SIG-M5 treated with dmso at 0.1 percent for 504 hours (cell line): ENCODE measurements at regions not wholly inside any gene's neighbourhood (a gene's known extent, or its start where the extent isn't known, plus 50 kb on each side); places are given as distances from the start of the nearest gene placed in this dataset.

Source experiments
- DNase-seq: peaks from one replicate; lab custom pipeline; 2025; ENCODE audit not compliant: unreplicated experiment; lab: John Stamatoyannopoulos, UW

DNA sequence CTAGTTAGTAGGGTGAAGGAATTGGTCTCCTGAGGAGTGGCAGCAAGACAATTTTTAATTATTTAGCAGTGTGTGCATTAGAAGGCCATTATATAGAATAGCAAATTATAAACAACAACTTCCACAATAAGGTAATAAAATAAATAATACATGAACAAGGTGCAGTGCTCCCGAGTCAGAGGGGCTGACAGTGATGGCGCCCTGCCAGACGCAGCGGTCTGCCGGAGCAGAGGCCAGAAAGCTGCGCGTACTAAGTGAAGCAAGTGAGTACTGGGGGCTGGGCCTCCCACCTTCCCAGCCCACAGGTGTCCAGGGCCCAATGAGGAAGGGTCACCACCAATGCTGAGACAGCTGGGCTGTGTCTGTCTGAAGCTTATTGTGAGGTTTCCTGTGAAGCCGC lies 72.0 kb upstream of the VRK1 start:
- DNase-seq, result no peak

DNA sequence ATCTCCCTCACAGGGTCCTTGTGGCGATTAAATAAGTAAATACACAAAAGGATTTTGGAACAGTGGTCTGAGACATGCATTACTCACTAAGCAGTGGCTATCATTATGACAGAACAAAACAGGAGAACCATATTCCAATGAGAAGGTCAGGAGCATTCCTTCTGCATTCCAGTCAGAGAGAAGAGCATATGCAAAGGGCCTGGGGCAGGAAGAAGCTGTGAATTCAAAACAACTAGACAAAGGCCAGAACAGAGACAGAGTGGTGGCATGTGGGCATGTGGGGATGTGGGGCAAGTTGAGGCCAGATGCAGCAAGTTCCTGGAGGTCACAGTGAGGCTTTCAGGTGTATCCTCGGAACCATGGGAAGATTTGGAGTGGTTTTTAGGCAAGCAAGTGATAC lies 70.1 kb upstream of the VRK1 start:
- no peak for DNase-seq

DNA sequence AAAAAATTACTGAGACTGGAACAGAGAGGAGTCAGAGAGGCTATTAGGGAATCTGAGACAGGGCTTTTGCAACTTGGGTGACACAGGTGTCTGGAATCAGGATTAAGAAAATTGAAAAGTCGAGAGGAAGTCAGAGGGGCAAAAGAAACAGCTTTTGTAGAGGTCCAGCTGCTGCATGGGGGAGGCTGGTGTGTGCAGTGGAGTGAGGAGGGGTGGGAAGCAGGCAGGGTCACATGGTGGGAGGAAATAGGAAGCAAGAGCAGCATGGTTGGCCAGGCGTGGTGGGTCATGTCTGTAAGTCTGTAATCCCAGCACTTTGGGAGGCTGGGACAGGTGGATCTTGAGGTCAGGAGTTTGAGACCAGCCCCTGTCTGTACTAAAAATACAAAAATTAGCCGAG lies 69.7 kb upstream of the VRK1 start:
- no peak for DNase-seq

DNA sequence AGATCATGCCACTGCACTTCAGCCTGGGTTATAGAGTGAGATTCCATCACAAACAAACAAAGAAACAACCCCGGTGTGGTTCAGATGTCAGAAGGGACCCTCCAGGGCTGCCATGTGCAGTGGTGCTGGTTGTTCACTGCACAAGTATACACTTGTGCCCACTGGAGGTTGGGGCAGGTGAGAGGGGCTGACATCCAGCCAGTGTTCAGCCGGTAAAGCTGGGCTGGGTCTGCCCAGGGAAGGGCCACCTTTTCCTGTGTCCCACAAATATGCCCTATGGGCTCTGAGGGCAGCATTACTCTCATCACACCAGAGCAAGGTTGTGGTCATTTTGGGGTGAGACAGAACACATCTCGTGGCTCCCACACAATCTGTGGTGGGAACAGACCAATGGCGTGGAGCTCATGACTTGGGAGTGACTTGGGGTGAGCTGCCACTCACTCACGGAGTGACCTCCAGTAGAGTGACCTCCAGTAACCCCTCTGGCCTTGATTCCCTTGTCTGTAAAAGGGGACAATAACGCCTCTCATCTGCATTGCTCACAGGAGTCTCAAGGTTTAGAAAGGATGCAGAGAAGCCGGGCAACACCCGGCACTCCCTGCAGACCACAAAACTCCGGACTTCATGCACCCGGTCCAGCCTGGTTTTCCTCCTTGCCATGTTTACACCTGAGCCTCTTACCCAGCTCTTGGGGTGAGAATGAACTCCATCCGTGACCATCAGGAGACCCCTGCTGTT lies 69.0 kb upstream of the VRK1 start:
- no peak for DNase-seq

DNA sequence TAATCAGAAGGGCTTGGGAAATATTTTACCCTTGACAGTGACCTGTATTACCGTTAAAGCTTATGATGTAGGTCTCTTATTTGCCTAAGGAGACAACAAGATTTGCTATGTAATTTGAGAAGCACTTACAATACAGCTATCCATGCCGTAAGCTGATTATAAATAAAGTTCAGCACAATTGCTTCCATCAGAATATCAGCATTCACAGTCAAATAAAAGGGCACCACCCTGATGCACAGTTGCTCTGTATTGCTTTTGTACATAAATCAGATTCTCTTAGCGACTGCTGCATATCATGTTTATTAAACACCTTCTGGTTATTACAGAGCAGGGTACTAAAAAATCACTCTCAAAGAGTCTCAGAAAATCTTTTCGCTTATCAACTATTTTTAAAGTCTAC lies 67.3 kb upstream of the VRK1 start:
- DNase-seq, result no peak

DNA sequence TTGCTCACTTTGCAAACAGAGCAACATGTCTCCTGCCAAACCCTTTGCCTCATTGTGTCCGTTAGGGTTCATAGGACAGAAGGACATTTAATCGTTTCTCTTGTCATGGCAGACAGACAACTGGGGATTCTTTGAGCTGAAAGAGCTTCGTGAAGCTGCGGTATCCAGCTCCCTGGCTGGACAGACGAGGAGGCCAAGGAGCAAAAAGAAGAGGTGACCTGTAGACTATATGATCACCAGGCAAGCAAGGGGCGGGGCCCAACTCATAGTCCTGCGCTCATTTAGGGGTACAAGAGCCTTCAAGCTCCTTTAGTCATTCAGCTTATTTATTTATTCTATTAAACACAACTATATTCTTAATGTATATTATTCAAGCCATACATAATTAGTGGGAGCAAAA lies 66.8 kb upstream of the VRK1 start:
- no peak for DNase-seq

DNA sequence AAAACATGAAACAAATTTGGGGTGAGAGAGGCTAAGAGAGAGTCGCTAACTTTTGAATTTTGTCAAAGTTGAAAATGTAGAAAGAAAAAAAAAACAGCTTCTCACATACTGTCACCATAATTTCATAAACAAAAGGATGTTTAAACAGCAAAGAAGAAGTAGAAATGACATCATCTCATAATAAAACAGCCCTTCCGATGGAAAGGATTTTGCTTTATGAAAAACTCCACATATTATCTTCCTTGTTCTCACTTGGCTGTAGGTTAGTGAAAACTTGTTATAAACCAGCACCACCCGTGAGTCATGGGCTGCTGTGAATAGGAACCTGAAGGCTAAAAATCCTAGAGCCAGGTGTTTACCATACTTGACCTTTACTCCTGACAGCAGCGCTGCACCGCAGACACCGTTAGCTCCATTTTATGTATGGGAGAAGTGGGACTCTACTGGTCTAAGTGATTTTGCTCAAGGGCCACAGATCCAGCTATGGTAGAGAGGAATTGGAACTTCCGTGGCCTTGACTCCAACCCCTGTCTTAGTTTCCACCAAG lies 63.0 kb upstream of the VRK1 start:
- no peak for DNase-seq

DNA sequence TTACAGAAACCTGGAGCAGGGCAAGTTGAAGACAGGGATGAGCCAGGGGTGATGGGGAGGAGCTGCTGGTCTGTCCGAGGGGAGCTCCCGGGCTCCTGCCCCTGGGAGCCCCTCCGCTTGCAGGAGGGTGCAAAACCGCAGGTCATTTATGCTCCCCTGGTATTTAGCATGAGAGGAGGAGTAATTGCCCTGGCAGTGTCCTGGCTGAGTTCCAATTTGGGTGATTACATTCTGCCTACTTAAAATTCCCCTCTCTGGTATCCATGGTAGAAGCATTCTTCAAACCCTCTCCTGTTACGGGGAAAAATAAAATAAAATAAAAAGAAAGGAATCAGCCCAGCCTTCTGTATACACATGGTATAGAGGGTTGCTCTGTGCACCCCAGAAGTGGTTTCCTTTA lies 61.7 kb upstream of the VRK1 start:
- DNase-seq, result no peak

DNA sequence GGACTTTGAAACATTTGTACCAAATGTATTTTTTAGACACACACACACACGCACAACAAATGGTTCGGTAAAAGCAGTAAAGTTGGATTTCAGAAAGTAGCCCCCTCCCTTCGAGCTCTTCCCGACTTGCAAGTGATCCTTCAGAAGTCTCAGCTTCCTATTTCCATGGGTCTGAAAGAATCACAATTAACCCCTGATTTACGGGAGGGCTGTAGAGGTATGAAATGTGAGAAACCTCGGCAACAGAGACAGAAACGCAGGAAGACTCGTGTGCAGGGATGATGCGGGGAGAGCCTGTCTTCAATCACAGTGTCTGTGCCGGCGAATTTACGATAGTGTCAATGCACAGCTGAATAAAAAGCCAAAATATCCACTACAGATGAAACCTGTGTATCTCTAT lies 60.7 kb upstream of the VRK1 start:
- DNase-seq, result no peak

DNA sequence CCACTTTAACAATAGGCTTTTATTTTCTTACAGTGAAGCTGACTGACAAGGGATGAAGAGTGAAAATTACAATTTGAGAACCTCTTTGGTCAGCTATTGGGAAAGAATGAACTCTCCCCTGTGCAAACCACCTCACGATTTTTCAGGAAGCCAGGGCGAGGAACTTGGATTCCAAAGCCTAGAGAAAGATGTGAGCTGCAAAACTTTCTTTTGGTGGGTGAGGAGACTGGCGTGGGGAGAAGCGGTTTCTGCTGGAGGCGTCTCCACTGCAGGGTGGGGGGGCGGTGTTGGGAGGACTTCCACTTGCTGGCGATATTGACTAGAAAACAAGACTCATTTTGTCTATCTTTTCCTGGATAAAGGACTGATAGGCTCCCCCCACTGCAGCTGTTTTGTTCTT lies 59.3 kb upstream of the VRK1 start:
- no peak for DNase-seq

DNA sequence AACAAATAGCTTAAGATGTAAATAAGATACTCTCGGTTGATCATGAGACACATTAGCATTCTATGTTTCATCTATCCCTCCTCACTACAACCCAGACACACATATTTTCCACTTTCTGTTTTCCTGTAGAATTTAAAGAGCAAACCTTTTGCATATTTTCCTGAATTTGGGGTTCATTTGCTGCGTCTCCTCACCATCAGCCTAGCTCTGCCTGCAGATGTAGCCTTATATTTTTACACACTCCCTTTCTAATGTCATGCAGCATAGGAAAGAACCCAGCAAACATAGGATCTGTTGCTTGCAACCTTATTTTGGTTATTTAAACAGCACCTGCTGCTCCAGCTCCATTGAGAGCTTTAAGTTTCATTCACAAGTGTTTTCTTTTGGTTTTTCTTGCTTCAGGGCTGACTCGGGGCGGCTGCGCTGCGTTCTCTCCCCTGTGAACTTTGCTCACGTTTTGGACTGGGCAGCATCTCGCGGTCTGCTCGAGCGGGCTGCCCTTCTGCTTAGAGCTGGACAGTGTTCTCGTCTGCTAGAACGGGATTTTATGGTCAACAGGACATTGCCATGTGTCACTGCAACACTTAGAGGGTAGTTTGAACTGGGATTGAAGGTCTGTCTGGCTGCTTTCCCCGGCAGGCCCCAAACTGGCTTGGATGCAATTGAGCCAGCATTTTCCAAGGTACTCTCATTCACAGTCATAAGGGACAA lies 57.8 kb upstream of the VRK1 start:
- no peak for DNase-seq

DNA sequence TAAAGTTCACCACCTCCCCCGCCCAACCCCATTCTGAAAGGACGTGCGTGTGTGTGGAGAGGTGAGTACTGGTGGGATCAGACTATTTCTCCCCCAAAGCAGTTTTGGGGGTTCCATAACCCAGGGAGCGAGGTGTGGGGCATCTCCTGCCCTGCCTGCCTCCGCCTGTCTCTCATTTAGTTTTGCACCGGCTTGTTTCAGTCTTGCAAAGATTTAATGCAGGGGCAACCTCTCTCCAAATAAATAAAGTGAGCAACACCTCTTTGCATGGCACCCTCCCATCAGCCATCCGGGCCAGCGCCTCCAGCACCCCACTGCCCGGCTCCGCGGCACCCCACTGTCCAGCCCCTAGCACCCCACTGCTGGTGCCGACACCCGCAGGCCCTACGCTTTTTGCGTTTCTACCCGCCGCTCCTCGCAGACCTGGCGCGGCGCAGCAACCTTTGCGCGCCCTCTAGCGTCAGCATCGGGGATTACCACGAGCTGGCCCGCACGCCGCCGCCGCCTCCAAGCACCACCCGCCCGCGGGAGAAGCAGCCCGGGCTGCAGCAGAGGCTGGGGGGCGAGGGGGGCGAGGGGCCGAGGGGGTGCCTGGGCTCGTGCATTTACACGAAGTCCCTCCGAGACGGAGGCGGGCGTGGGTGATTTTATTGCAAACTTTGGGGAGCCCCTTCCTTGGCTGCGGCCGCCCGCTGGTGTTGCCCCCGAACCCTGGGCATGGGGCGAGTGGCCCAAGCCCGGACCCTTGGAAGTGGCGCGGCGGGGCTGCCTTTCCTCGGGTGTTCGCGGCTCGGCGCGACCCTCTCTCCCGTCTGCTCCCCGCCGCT lies 55.8 kb upstream of the VRK1 start:
- peak; percentile 30 for DNase-seq

DNA sequence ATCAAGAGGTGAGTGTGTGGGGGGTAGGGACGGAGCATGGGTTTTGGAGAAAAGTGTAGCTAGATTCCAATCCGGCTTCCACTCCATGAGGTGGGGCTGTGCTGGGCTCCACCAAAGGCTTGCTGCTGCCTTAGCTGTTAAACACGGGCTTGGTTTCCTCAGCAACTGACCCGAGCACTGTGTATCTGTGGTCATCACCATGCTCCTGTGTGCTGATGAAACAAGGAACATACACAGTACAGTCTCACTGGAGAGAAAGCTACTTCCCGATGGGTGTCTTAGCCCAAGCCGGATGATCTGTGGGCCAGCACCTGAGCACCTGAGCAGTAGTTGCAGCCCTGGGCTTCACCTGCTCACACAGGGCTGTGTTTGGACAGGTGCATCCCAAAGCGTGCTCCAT lies 52.9 kb upstream of the VRK1 start:
- no peak for DNase-seq

DNA sequence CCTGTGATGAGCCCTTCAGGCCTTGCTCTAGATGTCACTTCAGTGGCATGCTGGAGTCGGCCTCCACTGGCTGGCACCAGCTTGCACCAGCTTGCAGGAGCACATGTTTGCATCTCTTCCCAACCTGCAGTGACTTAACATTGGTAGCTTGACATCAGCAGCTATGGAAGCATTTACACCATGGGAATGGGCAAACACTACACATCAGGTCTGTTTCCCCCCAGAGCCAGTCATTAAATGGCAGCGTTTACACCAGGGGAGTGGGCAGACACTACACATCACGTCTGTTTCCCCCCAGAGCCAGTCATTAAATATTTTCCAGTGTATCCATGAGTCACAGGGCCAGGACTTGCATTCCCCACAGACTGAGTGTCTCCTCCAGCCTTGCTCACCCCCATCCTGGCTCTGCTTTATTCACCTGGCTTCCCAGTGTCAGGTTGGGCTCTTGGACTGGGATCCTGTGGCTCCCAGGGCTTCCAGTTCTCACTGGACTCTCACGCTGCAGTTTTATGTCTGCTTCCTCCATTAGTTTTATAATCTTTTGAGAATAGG lies 51.6 kb upstream of the VRK1 start:
- no peak for DNase-seq

DNA sequence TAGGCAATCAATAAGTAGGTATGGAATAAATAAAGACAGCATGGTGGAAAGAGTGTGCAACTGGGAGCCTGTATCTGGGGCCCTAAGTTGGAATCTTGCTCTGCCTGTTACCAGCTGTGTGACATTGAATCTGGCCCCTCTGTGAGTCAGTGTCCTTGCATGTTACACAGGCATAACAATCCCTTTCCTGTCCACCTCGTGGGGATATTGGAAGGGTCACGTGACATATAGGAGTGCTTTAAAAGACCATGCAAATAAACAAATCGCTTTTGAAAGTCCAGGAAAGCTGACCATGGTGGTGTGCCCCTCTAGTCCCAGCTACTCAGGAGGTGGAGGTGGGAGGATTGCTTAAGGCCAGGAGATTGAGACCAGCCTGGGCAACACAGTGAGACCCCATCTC lies 51.1 kb upstream of the VRK1 start:
- DNase-seq, result no peak

DNA sequence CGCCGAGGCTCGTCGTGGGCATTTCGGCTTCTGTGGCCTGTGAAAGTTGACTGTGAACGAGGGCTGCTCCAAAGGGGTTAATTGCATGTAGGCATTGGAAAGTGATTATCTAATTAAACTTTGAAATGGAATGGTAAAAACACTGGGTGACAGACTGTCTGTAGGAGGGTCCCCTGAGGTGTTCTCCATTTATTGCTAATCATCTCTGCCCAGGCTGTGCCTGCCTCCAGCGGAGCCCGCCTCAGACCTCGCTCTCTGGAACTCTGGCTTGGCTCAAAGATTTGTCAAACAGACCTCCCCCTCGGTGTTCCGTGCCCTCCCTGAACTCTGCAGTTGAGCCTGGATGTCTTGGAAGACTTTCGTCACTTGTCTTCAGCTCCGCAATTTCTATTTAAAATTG lies 50.2 kb upstream of the VRK1 start:
- no peak for DNase-seq
